ENCODE measurements at regions not wholly inside any gene's neighbourhood (a gene's known extent, or its start where the extent isn't known, plus 50 kb on each side); places are given as distances from the start of the nearest gene placed in this dataset.

DNA sequence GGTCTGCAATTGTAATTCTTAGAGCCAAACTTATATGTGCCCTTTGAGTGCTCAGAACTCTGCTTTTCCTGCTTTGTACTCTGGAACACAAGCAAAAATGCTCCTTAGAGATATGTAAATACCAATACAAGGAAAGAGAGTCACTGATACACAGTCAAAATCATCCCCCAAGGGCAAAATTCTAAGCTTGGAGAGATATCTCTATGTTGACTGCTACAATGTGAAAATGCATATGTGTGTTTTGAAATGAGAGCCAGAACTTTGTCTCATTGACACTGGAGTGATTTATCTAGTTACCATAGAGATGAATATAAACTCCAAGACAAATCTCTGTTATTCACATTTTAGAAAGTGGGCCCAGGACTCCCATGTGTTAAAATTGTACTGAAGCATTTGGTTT lies 494.8 kb upstream of the SLITRK1 start:
- TF ChIP-seq CTCF (IDR thresholded peaks at IDR 0.05) = no peak
- TF ChIP-seq POLR2A (IDR thresholded peaks at IDR 0.05) = no peak

All from adrenal gland (tissue), 5 donors.